DMS114 treated with DMSO at 0.1 percent for 48 hours (cell line): ENCODE measurements at regions not wholly inside any gene's neighbourhood (a gene's known extent, or its start where the extent isn't known, plus 50 kb on each side); places are given as distances from the start of the nearest gene placed in this dataset.

ENCODE experiments used
- DNase-seq: peaks from one replicate; lab custom pipeline; 2025; ENCODE audit not compliant: unreplicated experiment; lab: John Stamatoyannopoulos, UW

- DNase-seq = no peak
These were observed 63.5 kb upstream of the TGFBR2 start for GRCh38 chr3:30542897-30543296.

- DNase-seq = no peak
These were observed 61.6 kb upstream of the TGFBR2 start for GRCh38 chr3:30544812-30545211.

GRCh38 chr3:30546934-30547333 is 59.5 kb upstream of the TGFBR2 start:
- no peak for DNase-seq

- DNase-seq = no peak
These were observed 58.7 kb upstream of the TGFBR2 start for GRCh38 chr3:30547716-30548115.

- DNase-seq = no peak
These were observed 57.8 kb upstream of the TGFBR2 start for GRCh38 chr3:30548600-30548999.

GRCh38 chr3:30549600-30549999 is 56.8 kb upstream of the TGFBR2 start:
- no peak for DNase-seq

- DNase-seq = no peak
These were observed 56.2 kb upstream of the TGFBR2 start for GRCh38 chr3:30550246-30550645.

GRCh38 chr3:30551266-30551665 is 55.1 kb upstream of the TGFBR2 start:
- no peak for DNase-seq

- DNase-seq = no peak
These were observed 54.5 kb upstream of the TGFBR2 start for GRCh38 chr3:30551927-30552326.

GRCh38 chr3:30553641-30554316 is 52.6 kb upstream of the TGFBR2 start:
- no peak for DNase-seq

- DNase-seq = no peak
These were observed 52.1 kb upstream of the TGFBR2 start for GRCh38 chr3:30554317-30554690.

GRCh38 chr3:30555968-30556367 is 50.4 kb upstream of the TGFBR2 start:
- no peak for DNase-seq
